H1 (cell line): ENCODE measurements at regions not wholly inside any gene's neighbourhood (a gene's known extent, or its start where the extent isn't known, plus 50 kb on each side); places are given as distances from the start of the nearest gene placed in this dataset.

Experiments
- CTCF ChIA-PET: fragments of 300-600 bp; sonication (Branson Sonifier 250); formaldehyde crosslinking; loops from one replicate; lab custom pipeline; 2021; ENCODE audit not compliant: partially characterized antibody; lab: Charles Lee
- POLR2A ChIA-PET: fragments of 300-600 bp; sonication (Branson Sonifier 250); formaldehyde crosslinking; loops from one replicate; lab custom pipeline; 2021; ENCODE audit warnings: inconsistent platforms; ENCODE audit not compliant: partially characterized antibody; lab: Charles Lee
- DNase-seq, 2 experiments: peaks; one replicate each; pipeline versions ENCODE4 v3.0.0 to v3.0.0-alpha.2; 2010 to 2022; ENCODE audit warnings: low spot score in 2 of 2, low read depth in 1 of 2, mixed read lengths in 1 of 2
- FAIRE-seq: peaks from 2 replicates; lab custom pipeline; 2011; peaks lifted over from hg19 to GRCh38; lab: Jason Lieb, UNC
- H2AFZ ChIP-seq: 2 replicates; pipeline ENCODE4 v1.8.1; 2012; ENCODE audit warnings: low read length, inconsistent platforms
- H2AK5ac ChIP-seq: 2 replicates; pipeline ENCODE4 v1.6.1; 2013; ENCODE audit warnings: low read depth, low read length
- H2BK120ac ChIP-seq: replicated peaks from 2 replicates; pipeline ENCODE3; 2013; ENCODE audit warnings: low read depth, low read length, inconsistent platforms
- H2BK12ac ChIP-seq: 2 replicates; pipeline ENCODE4 v1.6.1; 2013; ENCODE audit warnings: low read depth, low read length
- H2BK15ac ChIP-seq: 2 replicates; pipeline ENCODE4 v1.6.1; 2013; ENCODE audit warnings: low read length
- H2BK20ac ChIP-seq: 2 replicates; pipeline ENCODE4 v1.6.1; 2013; ENCODE audit warnings: low read length
- H2BK5ac ChIP-seq: 2 replicates; pipeline ENCODE4 v1.6.1; 2013; ENCODE audit warnings: low read depth, low read length
- H3K14ac ChIP-seq: 2 replicates; pipeline ENCODE4 v1.6.1; 2013; ENCODE audit warnings: inconsistent platforms; ENCODE audit not compliant: insufficient read length
- H3K18ac ChIP-seq: 2 replicates; pipeline ENCODE4 v1.6.1; 2013; ENCODE audit warnings: low read length; ENCODE audit errors: extremely low read depth
- H3K23ac ChIP-seq: 2 replicates; pipeline ENCODE4 v1.6.1; 2013; ENCODE audit warnings: inconsistent platforms; ENCODE audit not compliant: insufficient read length
- H3K23me2 ChIP-seq: 2 replicates; pipeline ENCODE4 v1.6.1; 2013; ENCODE audit warnings: low read depth, low read length
- H3K27ac ChIP-seq: 2 replicates; pipeline ENCODE4 v1.6.1; 2011; ENCODE audit warnings: low read depth, low read length, inconsistent platforms
- H3K27me3 ChIP-seq, 4 experiments: replicated peaks in 1 of 4; 1 replicate in 1 of 4; 2 replicates in 3 of 4; pipeline versions ENCODE4 v1.6.1 to v1.8.1; 2011 to 2013; ENCODE audit warnings: low read length in 3 of 4, mild to moderate bottlenecking in 3 of 4, inconsistent platforms in 2 of 4, mixed read lengths in 2 of 4, moderate library complexity in 1 of 4; ENCODE audit not compliant: control insufficient read depth in 3 of 4, insufficient read depth in 3 of 4; ENCODE audit errors: extremely low read depth in 1 of 4
- H3K36me3 ChIP-seq, 4 experiments: 2 replicates each; pipeline versions ENCODE4 v1.6.1 to v1.8.1; 2011 to 2013; ENCODE audit warnings: mild to moderate bottlenecking in 4 of 4, low read length in 3 of 4, moderate library complexity in 2 of 4, control low read depth in 1 of 4, inconsistent platforms in 1 of 4; ENCODE audit not compliant: insufficient read depth in 4 of 4, control insufficient read depth in 2 of 4
- H3K4ac ChIP-seq: replicated peaks from 2 replicates; pipeline ENCODE3; 2013; ENCODE audit warnings: low read length, low read depth, mixed read lengths, inconsistent platforms; ENCODE audit not compliant: insufficient read length
- H3K4me1 ChIP-seq, 4 experiments: replicated peaks in 1 of 4; 1 replicate in 1 of 4; 2 replicates in 3 of 4; pipeline versions ENCODE4 v1.6.1 to v1.8.1; 2011 to 2013; ENCODE audit warnings: low read length in 3 of 4, inconsistent platforms in 2 of 4, mixed read lengths in 1 of 4; ENCODE audit not compliant: insufficient read depth in 4 of 4, control insufficient read depth in 3 of 4
- H3K4me2 ChIP-seq, 2 experiments: 2 replicates each; pipeline versions ENCODE4 v1.6.1 to v1.8.1; 2011 to 2013; ENCODE audit warnings: low read depth in 2 of 2, low read length in 2 of 2, control low read depth in 1 of 2, inconsistent platforms in 1 of 2, mild to moderate bottlenecking in 1 of 2; ENCODE audit not compliant: insufficient read depth in 1 of 2
- H3K4me3 ChIP-seq, 4 experiments: fragments of 200-600, 300-600 bp in 1 of 4; sonication (generic), shearing (Covaris generic), sonication (Bioruptor Twin) in 1 of 4; 2 replicates each; pipeline versions ENCODE4 v1.5.1 to v1.8.1; 2011 to 2016; ENCODE audit warnings: low read length in 4 of 4, low read depth in 3 of 4, control low read depth in 2 of 4, inconsistent platforms in 2 of 4, mild to moderate bottlenecking in 2 of 4, mixed read lengths in 1 of 4, moderate library complexity in 1 of 4; ENCODE audit not compliant: insufficient read depth in 2 of 4; ENCODE audit errors: extremely low read depth in 1 of 4
- H3K56ac ChIP-seq: replicated peaks from 2 replicates; pipeline ENCODE3; 2013; ENCODE audit warnings: low read depth, mild to moderate bottlenecking, mixed read lengths, low read length, inconsistent platforms; ENCODE audit not compliant: insufficient read length
- H3K79me1 ChIP-seq: 2 replicates; pipeline ENCODE4 v1.6.1; 2013; ENCODE audit warnings: low read depth, low read length, control low read depth
- H3K79me2 ChIP-seq, 2 experiments: 2 replicates each; pipeline versions ENCODE4 v1.6.1 to v1.8.1; 2012 to 2013; ENCODE audit warnings: low read length in 2 of 2, mild to moderate bottlenecking in 2 of 2, inconsistent platforms in 1 of 2; ENCODE audit not compliant: insufficient read depth in 2 of 2, control insufficient read depth in 1 of 2
- H3K9ac ChIP-seq, 4 experiments: replicated peaks in 1 of 4; 1 replicate in 1 of 4; 2 replicates in 3 of 4; pipeline versions ENCODE4 v1.6.1 to v1.8.1; 2011 to 2013; ENCODE audit warnings: low read depth in 3 of 4, low read length in 3 of 4, control low read depth in 2 of 4, mild to moderate bottlenecking in 2 of 4, moderate library complexity in 2 of 4, inconsistent platforms in 1 of 4; ENCODE audit errors: extremely low read depth in 1 of 4
- H3K9me3 ChIP-seq, 2 experiments: 2 replicates each; pipeline versions ENCODE4 v1.6.1 to v1.8.1; 2012 to 2013; ENCODE audit warnings: mild to moderate bottlenecking in 2 of 2, moderate library complexity in 2 of 2, control low read depth in 1 of 2, inconsistent platforms in 1 of 2, low read depth in 1 of 2, low read length in 1 of 2, mixed read lengths in 1 of 2; ENCODE audit not compliant: insufficient read depth in 2 of 2
- H4K20me1 ChIP-seq, 2 experiments: replicated peaks in 1 of 2; 2 replicates each; pipeline versions ENCODE3 to v1.8.1; 2011 to 2013; ENCODE audit warnings: inconsistent platforms in 2 of 2, low read length in 2 of 2, mild to moderate bottlenecking in 1 of 2; ENCODE audit not compliant: insufficient read depth in 2 of 2, control insufficient read depth in 1 of 2
- H4K5ac ChIP-seq: 2 replicates; pipeline ENCODE4 v1.6.1; 2013; ENCODE audit warnings: low read length, low read depth, mixed read lengths, inconsistent platforms; ENCODE audit not compliant: insufficient read length
- H4K8ac ChIP-seq: 2 replicates; pipeline ENCODE4 v1.8.0; 2013; ENCODE audit warnings: mild to moderate bottlenecking, moderate library complexity, low read length, inconsistent platforms; ENCODE audit not compliant: insufficient read depth; ENCODE audit errors: extremely low read depth
- H4K91ac ChIP-seq: replicated peaks from 2 replicates; pipeline ENCODE3; 2013; ENCODE audit warnings: low read length, mixed read lengths, inconsistent platforms; ENCODE audit not compliant: insufficient read length
- ASH2L ChIP-seq: fragments of 200-600, 300-600 bp; sonication (generic); IDR thresholded peaks from one replicate; pipeline ENCODE4 v1.7.1; 2017; ENCODE audit warnings: low read length
- BACH1 ChIP-seq: IDR thresholded peaks from 2 replicates; pipeline ENCODE4 v1.6.1; 2012; ENCODE audit warnings: low read length, improper control_type of control experiment
- BRCA1 ChIP-seq: IDR thresholded peaks from 2 replicates; pipeline ENCODE4 v1.6.1; 2012; ENCODE audit warnings: low read depth, low read length, improper control_type of control experiment
- CBX8 ChIP-seq: fragments of 300-800, 300-1000 bp; sonication (generic); IDR thresholded peaks from 2 replicates; pipeline ENCODE4 v1.7.1; 2016; ENCODE audit warnings: low read depth, low read length, borderline replicate concordance
- CTBP2 ChIP-seq: IDR thresholded peaks from 2 replicates; pipeline ENCODE4 v1.7.0; 2011; ENCODE audit warnings: borderline replicate concordance, mild to moderate bottlenecking, moderate library complexity, mixed read lengths, low read length; ENCODE audit not compliant: insufficient read depth, insufficient read length
- JUN ChIP-seq: IDR thresholded peaks from 2 replicates; pipeline ENCODE4 v1.6.1; 2011; ENCODE audit warnings: low read depth, mild to moderate bottlenecking, improper control_type of control experiment, low read length
- JUND ChIP-seq: IDR thresholded peaks from 2 replicates; pipeline ENCODE4 v1.6.1; 2011; ENCODE audit warnings: mild to moderate bottlenecking, improper control_type of control experiment, low read length
- KDM1A ChIP-seq: fragments of 200-600, 300-600 bp; sonication (generic); IDR thresholded peaks from 2 replicates; pipeline ENCODE4 v1.7.1; 2016; ENCODE audit warnings: mild to moderate bottlenecking, low read length, borderline replicate concordance
- KDM5A ChIP-seq: fragments of 200-600 bp; IDR thresholded peaks from 2 replicates; pipeline ENCODE4 v1.7.1; 2012; ENCODE audit warnings: mild to moderate bottlenecking, low read length, inconsistent platforms, mixed read lengths
- POLR2AphosphoS5 ChIP-seq: IDR thresholded peaks from 2 replicates; pipeline ENCODE4 v1.6.1; 2011; ENCODE audit warnings: low read depth, low read length
- RAD21 ChIP-seq, 2 experiments: IDR thresholded peaks in 1 of 2; conservative IDR thresholded peaks in 1 of 2; 2 replicates each; pipeline ENCODE4 v1.6.1; 2011; ENCODE audit warnings: low read depth in 2 of 2, low read length in 2 of 2, improper control_type of control experiment in 1 of 2, inconsistent platforms in 1 of 2, mild to moderate bottlenecking in 1 of 2, moderate library complexity in 1 of 2
- SP1 ChIP-seq: IDR thresholded peaks from 2 replicates; pipeline ENCODE4 v1.6.1; 2011; ENCODE audit warnings: low read depth, low read length
- SP4 ChIP-seq: IDR thresholded peaks from 2 replicates; pipeline ENCODE4 v1.6.1; 2012; ENCODE audit warnings: low read length, inconsistent platforms
- WGBS, 2 experiments: shearing (Covaris generic) in 1 of 2; methylation state at CpG; one replicate each; pipeline versions ENCODE4 v1.1.6 to v1.1.7; 2013 to 2015; ENCODE audit warnings: low lambda C conversion rate in 2 of 2, mixed read lengths in 2 of 2, inconsistent platforms in 1 of 2, low coverage in 1 of 2, missing lambda C conversion rate in 1 of 2; ENCODE audit not compliant: insufficient replicate concordance in 2 of 2, insufficient coverage in 1 of 2, insufficient read length in 1 of 2; ENCODE audit errors: extremely low coverage in 1 of 2, missing lambda C conversion rate in 1 of 2; 5-methylcytosine and 5-hydroxymethylcytosine counted together
- TF ChIP-seq, protein P1 (sequence below), 3 experiments: IDR thresholded peaks; 1 replicate in 2 of 3; 2 replicates in 1 of 3; pipeline versions ENCODE4 v1.5.1 to v1.6.1; 2011; ENCODE audit warnings: low read length in 3 of 3, mild to moderate bottlenecking in 3 of 3, inconsistent platforms in 2 of 3, low read depth in 1 of 3, moderate library complexity in 1 of 3; ENCODE audit not compliant: insufficient read depth in 1 of 3; ENCODE audit errors: control extremely low read depth in 1 of 3

DNA sequence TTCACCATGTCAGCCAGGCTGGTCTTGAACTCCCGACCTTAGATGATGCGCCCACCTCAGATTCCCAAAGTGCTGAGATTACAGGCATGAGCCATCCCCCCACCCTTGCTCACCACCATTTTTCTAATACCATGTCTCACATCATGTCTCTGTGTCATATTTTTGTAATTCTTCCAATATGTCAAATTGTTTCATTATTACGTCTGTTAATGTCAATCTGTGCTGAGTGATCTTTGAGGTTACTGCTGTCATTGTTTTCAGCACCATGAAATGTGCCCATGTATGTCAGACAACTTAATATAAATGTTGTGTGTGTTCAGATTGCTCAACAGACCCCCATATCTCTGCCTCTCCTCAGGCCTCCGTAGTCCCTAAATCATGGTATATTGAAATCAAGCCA is 923.6 kb downstream of the NLGN4Y start:
- Histone ChIP-seq H3K9ac (no peak overlapping the region), H4K5ac (no peak overlapping the region), H2AFZ (no peak overlapping the region), H3K14ac (no peak overlapping the region), H3K56ac (no peak overlapping the region), H2BK5ac (no peak overlapping the region), H3K27me3 (no peaks in the 10 kb centered on the region), H2AK5ac (no peak overlapping the region), H3K4me2 (no peak overlapping the region), H4K91ac (no peak overlapping the region), H3K79me2 (no peaks in the 10 kb centered on the region), H2BK15ac (no peak overlapping the region), H3K27ac (no peak overlapping the region), H3K23ac (no peak overlapping the region), H3K79me1 (no peaks in the 10 kb centered on the region), H3K18ac (no peak overlapping the region), H4K20me1 (no peaks in the 10 kb centered on the region), H2BK120ac (no peak overlapping the region), H2BK12ac (no peak overlapping the region), H3K9me3 (no peaks in the 10 kb centered on the region), H3K4me3 (no peak overlapping the region), H2BK20ac (no peak overlapping the region), H4K8ac (no peak overlapping the region), H3K4me1 (no peaks in the 10 kb centered on the region), H3K4ac (no peak overlapping the region), H3K36me3 (no peaks in the 10 kb centered on the region), H3K23me2 (no peaks in the 10 kb centered on the region)
- FAIRE-seq (no peak), DNase-seq (no peak)
- ChIA-PET POLR2A (no interaction called here), CTCF (no interaction called here)
- WGBS, 2 experiments, result 91% methylated on average over 4 of the region's 4 CpGs; no CpG with 5 or more reads in 1 of the 2 experiments
- TF ChIP-seq CTBP2 (no peak), RAD21 (IDR thresholded peaks at IDR 0.05 in 1 of 2, conservative IDR thresholded peaks at IDR 0.05 in 1 of 2; ENCODE audit: low read depth in 2 of 2, low read length in 2 of 2) (no peak), JUN (no peak), CBX8 (no peak), KDM1A (no peak), SP1 (no peak), JUND (no peak), ASH2L (no peak), SP4 (no peak), POLR2AphosphoS5 (no peak), BACH1 (no peak), BRCA1 (no peak), KDM5A (no peak)
- TF ChIP-seq, protein P1, sequence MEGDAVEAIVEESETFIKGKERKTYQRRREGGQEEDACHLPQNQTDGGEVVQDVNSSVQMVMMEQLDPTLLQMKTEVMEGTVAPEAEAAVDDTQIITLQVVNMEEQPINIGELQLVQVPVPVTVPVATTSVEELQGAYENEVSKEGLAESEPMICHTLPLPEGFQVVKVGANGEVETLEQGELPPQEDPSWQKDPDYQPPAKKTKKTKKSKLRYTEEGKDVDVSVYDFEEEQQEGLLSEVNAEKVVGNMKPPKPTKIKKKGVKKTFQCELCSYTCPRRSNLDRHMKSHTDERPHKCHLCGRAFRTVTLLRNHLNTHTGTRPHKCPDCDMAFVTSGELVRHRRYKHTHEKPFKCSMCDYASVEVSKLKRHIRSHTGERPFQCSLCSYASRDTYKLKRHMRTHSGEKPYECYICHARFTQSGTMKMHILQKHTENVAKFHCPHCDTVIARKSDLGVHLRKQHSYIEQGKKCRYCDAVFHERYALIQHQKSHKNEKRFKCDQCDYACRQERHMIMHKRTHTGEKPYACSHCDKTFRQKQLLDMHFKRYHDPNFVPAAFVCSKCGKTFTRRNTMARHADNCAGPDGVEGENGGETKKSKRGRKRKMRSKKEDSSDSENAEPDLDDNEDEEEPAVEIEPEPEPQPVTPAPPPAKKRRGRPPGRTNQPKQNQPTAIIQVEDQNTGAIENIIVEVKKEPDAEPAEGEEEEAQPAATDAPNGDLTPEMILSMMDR (IDR thresholded peaks at IDR 0.05; ENCODE audit: control extremely low read depth in 1 of 3, insufficient read depth in 1 of 3, low read depth in 1 of 3, low read length in 3 of 3), result no peak
